Trophoblast cell (in vitro differentiated cells and primary cell): ENCODE measurements at regions not wholly inside any gene's neighbourhood (a gene's known extent, or its start where the extent isn't known, plus 50 kb on each side); places are given as distances from the start of the nearest gene placed in this dataset.
A peak's percentile ranks its signal among the peaks of the same experiment; 100 is the strongest.

Experiments used
- DNase-seq, 2 donors: peaks; one replicate each; pipeline ENCODE4 v3.0.0-alpha.2; 2016
- H2AFZ ChIP-seq: 2 replicates; pipeline ENCODE4 v1.6.1; 2013; ENCODE audit warnings: low read length, moderate library complexity, mild to moderate bottlenecking; ENCODE audit not compliant: insufficient read depth, poor library complexity
- H2AK5ac ChIP-seq: 2 replicates; pipeline ENCODE4 v1.6.1; 2013; ENCODE audit warnings: mild to moderate bottlenecking, low read length
- H2BK120ac ChIP-seq: 2 replicates; pipeline ENCODE4 v1.6.1; 2013; ENCODE audit warnings: low read length, mild to moderate bottlenecking, moderate library complexity; ENCODE audit not compliant: insufficient read depth, poor library complexity
- H2BK12ac ChIP-seq: 2 replicates; pipeline ENCODE4 v1.6.1; 2013; ENCODE audit warnings: mild to moderate bottlenecking, low read length, moderate library complexity
- H2BK5ac ChIP-seq: 2 replicates; pipeline ENCODE4 v1.6.1; 2013; ENCODE audit warnings: low read length, low read depth, moderate library complexity, mild to moderate bottlenecking; ENCODE audit not compliant: poor library complexity
- H3K14ac ChIP-seq: 2 replicates; pipeline ENCODE4 v1.6.1; 2013; ENCODE audit warnings: mild to moderate bottlenecking, low read length
- H3K18ac ChIP-seq: 2 replicates; pipeline ENCODE4 v1.6.1; 2013; ENCODE audit warnings: mild to moderate bottlenecking, low read length
- H3K23ac ChIP-seq: 2 replicates; pipeline ENCODE4 v1.6.1; 2013; ENCODE audit warnings: low read length
- H3K27ac ChIP-seq: 2 replicates; pipeline ENCODE4 v1.5.1; 2013; ENCODE audit warnings: low read depth, mild to moderate bottlenecking, inconsistent platforms, low read length, moderate library complexity
- H3K27me3 ChIP-seq: 2 replicates; pipeline ENCODE4 v1.6.1; 2013; ENCODE audit warnings: inconsistent platforms, mild to moderate bottlenecking, low read length, moderate library complexity; ENCODE audit not compliant: insufficient read depth
- H3K36me3 ChIP-seq, 2 experiments: 1 replicate in 1 of 2; 2 replicates in 1 of 2; pipeline ENCODE4 v1.6.1; 2013; ENCODE audit warnings: low read length in 2 of 2, mild to moderate bottlenecking in 2 of 2, moderate library complexity in 1 of 2; ENCODE audit not compliant: insufficient read depth in 2 of 2, control insufficient read depth in 1 of 2
- H3K4ac ChIP-seq: 2 replicates; pipeline ENCODE4 v1.6.1; 2013; ENCODE audit warnings: low read depth, mild to moderate bottlenecking, low read length, moderate library complexity
- H3K4me1 ChIP-seq, 2 experiments: 1 replicate in 1 of 2; 2 replicates in 1 of 2; pipeline ENCODE4 v1.6.1; 2013; ENCODE audit warnings: low read length in 2 of 2, mild to moderate bottlenecking in 2 of 2, moderate library complexity in 1 of 2; ENCODE audit not compliant: insufficient read depth in 2 of 2, control insufficient read depth in 1 of 2
- H3K4me2 ChIP-seq: 2 replicates; pipeline ENCODE4 v1.6.1; 2013; ENCODE audit warnings: inconsistent platforms, mild to moderate bottlenecking, low read length, moderate library complexity
- H3K4me3 ChIP-seq: 2 replicates; pipeline ENCODE4 v1.5.1; 2013; ENCODE audit warnings: mild to moderate bottlenecking, low read depth, low read length, inconsistent platforms
- H3K79me1 ChIP-seq: one replicate; pipeline ENCODE4 v1.6.1; 2013; ENCODE audit warnings: low read length
- H3K79me2 ChIP-seq: 2 replicates; pipeline ENCODE4 v1.6.1; 2013; ENCODE audit warnings: low read length, mild to moderate bottlenecking; ENCODE audit not compliant: control insufficient read depth, insufficient read depth, poor library complexity
- H3K9ac ChIP-seq: 2 replicates; pipeline ENCODE4 v1.6.1; 2013; ENCODE audit warnings: mild to moderate bottlenecking, low read length
- H3K9me3 ChIP-seq: 2 replicates; pipeline ENCODE4 v1.6.1; 2013; ENCODE audit warnings: low read depth, mild to moderate bottlenecking, control low read depth, inconsistent platforms, low read length; ENCODE audit not compliant: insufficient read depth
- H4K12ac ChIP-seq: 2 replicates; pipeline ENCODE4 v1.6.1; 2013; ENCODE audit warnings: low read depth, mild to moderate bottlenecking, low read length, moderate library complexity
- H4K8ac ChIP-seq: 2 replicates; pipeline ENCODE4 v1.6.1; 2013; ENCODE audit warnings: low read depth, mild to moderate bottlenecking, low read length, moderate library complexity
- H4K91ac ChIP-seq: one replicate; pipeline ENCODE4 v1.6.1; 2013; ENCODE audit warnings: low read depth, mild to moderate bottlenecking, low read length, moderate library complexity
- WGBS: extraction: QIAGEN DNeasy Blood & Tissue Kit; methylation state at CpG from one replicate; pipeline ENCODE4 v1.1.7; 2013; ENCODE audit warnings: missing lambda C conversion rate; ENCODE audit not compliant: insufficient read length, insufficient coverage; ENCODE audit errors: extremely low coverage; 5-methylcytosine and 5-hydroxymethylcytosine counted together

DNA sequence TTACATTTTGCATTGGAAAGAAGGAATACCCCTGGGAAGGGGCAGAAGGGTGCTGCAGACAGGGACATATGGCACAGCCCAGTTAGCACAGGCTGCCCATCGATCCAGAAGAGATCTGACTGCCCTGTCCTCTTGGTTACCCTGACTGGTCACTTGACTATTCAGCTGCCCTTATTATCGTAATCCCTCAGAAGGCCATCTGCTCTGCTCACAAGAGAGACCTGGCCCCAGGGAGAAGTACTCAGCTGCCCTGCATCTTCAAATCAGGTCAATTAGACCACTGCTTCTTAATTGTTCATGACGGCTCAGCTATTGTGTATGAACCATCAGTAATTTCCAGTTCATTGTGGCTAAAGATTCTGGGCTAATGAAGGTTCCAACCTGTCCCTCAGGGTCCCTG, 345.0 kb downstream of the TLE1 start:
- no peak overlapping the region for H4K91ac ChIP-seq
- no peak overlapping the region for H3K4ac ChIP-seq
- no peak overlapping the region for H4K8ac ChIP-seq
- H3K36me3 ChIP-seq: no peaks in the 10 kb centered on the region
- H3K4me2 ChIP-seq: no peak overlapping the region
- no CpG with 5 or more reads among the region's 3 CpGs for WGBS
- no peak overlapping the region for H2BK120ac ChIP-seq
- H3K4me1 ChIP-seq: no peaks in the 10 kb centered on the region
- no peak overlapping the region for H4K12ac ChIP-seq
- H3K18ac ChIP-seq: no peak overlapping the region
- no peak overlapping the region for H2BK12ac ChIP-seq
- no peak overlapping the region for H2BK5ac ChIP-seq
- H2AFZ ChIP-seq: no peak overlapping the region
- no peak for DNase-seq
- no peaks in the 10 kb centered on the region for H3K79me2 ChIP-seq
- H3K23ac ChIP-seq: no peak overlapping the region
- H3K4me3 ChIP-seq: no peak overlapping the region
- H3K9ac ChIP-seq: no peak overlapping the region
- no peak overlapping the region for H2AK5ac ChIP-seq
- H3K27ac ChIP-seq: no peak overlapping the region
- no peak overlapping the region for H3K14ac ChIP-seq
- no peaks in the 10 kb centered on the region for H3K79me1 ChIP-seq
- H3K27me3 ChIP-seq: no peaks in the 10 kb centered on the region
- H3K9me3 ChIP-seq: no peaks in the 10 kb centered on the region

GRCh38 chr9:81335879-81336421, 353.4 kb downstream of the TLE1 start:
- Histone ChIP-seq H3K9ac (no peak overlapping the region), H3K23ac (no peak overlapping the region), H2BK5ac (no peak overlapping the region), H3K14ac (no peak overlapping the region), H3K79me2 (no peaks in the 10 kb centered on the region), H3K27me3 (no peaks in the 10 kb centered on the region), H2BK120ac (no peak overlapping the region), H2BK12ac (no peak overlapping the region), H3K36me3 (no peaks in the 10 kb centered on the region), H3K4me3 (no peak overlapping the region), H4K8ac (no peak overlapping the region), H3K4me1 (no peaks in the 10 kb centered on the region), H3K4me2 (no peak overlapping the region), H3K9me3 (no peaks in the 10 kb centered on the region), H3K18ac (no peak overlapping the region), H4K12ac (no peak overlapping the region), H4K91ac (no peak overlapping the region), H3K27ac (no peak overlapping the region), H3K4ac (no peak overlapping the region), H3K79me1 (no peaks in the 10 kb centered on the region), H2AFZ (no peak overlapping the region), H2AK5ac (no peak overlapping the region)
- WGBS: no CpG with 5 or more reads among the region's 3 CpGs
- DNase-seq: no peak

DNA sequence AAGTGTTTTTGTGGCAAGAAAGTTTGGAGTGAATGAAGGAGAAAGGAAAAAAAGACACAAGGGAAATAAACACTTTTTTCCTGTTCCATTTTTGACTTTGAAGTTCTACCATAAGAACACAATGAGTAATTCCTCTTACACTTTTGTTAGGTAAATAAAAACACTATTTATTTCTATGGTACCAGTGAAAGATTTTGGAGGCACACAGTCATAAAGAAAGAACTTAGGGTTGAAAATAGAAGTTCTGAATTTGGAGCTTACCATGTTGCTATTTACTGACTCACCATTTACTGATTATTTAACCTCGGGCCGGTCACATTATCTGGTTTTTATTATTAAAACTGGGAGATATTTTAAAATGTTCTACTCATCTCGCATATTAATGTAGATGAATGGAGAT, 367.8 kb downstream of the TLE1 start:
- no peak overlapping the region for H3K27ac ChIP-seq
- no peak overlapping the region for H2AK5ac ChIP-seq
- no peaks in the 10 kb centered on the region for H3K27me3 ChIP-seq
- no peak for DNase-seq
- H4K91ac ChIP-seq: no peak overlapping the region
- no CpG with 5 or more reads among the region's 3 CpGs for WGBS
- no peak overlapping the region for H3K23ac ChIP-seq
- H3K9ac ChIP-seq: no peak overlapping the region
- peaks cover 0 to 2% of the 10 kb centered on the region in 2 experiments for H3K36me3 ChIP-seq
- no peak overlapping the region for H3K4me2 ChIP-seq
- H3K4ac ChIP-seq: no peak overlapping the region
- no peak overlapping the region for H2BK5ac ChIP-seq
- no peak overlapping the region for H3K4me3 ChIP-seq
- peaks cover 2% of the 10 kb centered on the region for H3K9me3 ChIP-seq
- H3K4me1 ChIP-seq: peaks cover 3 to 7% of the 10 kb centered on the region in 2 experiments
- H3K79me2 ChIP-seq: peaks cover 1% of the 10 kb centered on the region
- no peak overlapping the region for H2AFZ ChIP-seq
- no peaks in the 10 kb centered on the region for H3K79me1 ChIP-seq
- no peak overlapping the region for H4K8ac ChIP-seq
- no peak overlapping the region for H2BK12ac ChIP-seq
- H3K14ac ChIP-seq: no peak overlapping the region
- H3K18ac ChIP-seq: no peak overlapping the region
- no peak overlapping the region for H2BK120ac ChIP-seq
- no peak overlapping the region for H4K12ac ChIP-seq

DNA sequence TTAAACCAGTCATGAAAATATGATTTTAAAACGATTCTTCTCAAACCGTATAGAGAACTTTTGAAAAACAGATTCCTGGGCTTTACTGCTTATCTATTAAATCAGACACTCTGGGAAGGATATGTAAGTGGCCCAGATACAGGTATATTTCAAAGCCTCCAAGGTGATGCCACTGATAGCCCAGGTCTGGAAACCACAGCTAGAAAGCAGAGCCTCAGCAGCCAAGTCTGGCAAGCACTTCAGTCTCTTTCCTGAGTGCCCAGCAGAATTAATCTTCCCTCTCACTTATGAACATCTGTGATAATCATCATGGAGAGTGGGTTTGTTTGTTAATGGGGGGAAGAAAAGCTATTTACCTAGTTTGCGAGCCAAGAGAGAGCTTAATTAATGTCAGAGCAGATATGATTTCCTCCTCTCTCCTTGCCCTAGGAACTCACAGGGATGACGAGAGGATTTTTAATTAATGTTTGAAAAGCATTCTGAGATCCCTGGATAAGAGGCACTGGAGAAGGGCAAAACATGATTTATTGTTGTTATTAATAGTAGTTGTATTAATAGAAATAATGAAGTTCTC, 368.4 kb downstream of the TLE1 start:
- Histone ChIP-seq H3K9ac (no peak overlapping the region), H2BK120ac (no peak overlapping the region), H3K4me3 (no peak overlapping the region), H4K12ac (no peak overlapping the region), H3K79me2 (peaks cover 1% of the 10 kb centered on the region), H3K4ac (no peak overlapping the region), H2AFZ (no peak overlapping the region), H3K36me3 (peaks cover 0 to 2% of the 10 kb centered on the region in 2 experiments), H3K14ac (no peak overlapping the region), H2BK5ac (no peak overlapping the region), H3K9me3 (peaks cover 2% of the 10 kb centered on the region), H2BK12ac (no peak overlapping the region), H3K4me1 (peaks cover 3 to 7% of the 10 kb centered on the region in 2 experiments), H3K23ac (no peak overlapping the region), H3K79me1 (no peaks in the 10 kb centered on the region), H3K27ac (no peak overlapping the region), H3K4me2 (no peak overlapping the region), H3K18ac (no peak overlapping the region), H2AK5ac (no peak overlapping the region), H3K27me3 (no peaks in the 10 kb centered on the region), H4K8ac (peak overlapping the region; percentile 54), H4K91ac (no peak overlapping the region)
- no peak for DNase-seq
- WGBS: no CpG with 5 or more reads among the region's 4 CpGs
